ENCODE measurements at regions not wholly inside any gene's neighbourhood (a gene's known extent, or its start where the extent isn't known, plus 50 kb on each side); places are given as distances from the start of the nearest gene placed in this dataset.

DNA sequence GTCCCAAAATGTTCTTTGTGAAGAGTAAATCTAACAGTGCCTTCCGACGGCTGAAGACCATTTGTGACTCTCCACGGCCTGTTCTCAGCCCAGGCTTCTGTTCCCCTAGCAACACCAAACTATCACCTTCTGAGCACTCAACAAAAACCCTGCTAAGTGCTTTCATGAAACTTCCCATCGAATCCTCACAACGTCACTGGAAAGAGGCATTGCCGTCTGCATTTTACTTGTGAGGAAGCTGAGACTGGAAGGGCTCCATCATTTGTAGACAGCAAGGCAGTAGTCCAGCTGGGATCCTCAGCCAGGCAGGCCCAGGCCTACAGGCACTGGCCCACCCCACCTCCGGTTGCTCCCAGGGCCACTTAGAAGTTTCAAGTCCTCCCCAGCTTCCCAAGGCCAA, 97.8 kb upstream of the POU3F3 start (continued):
- TF ChIP-seq SPEN (CRISPR knock-in tag; IDR thresholded peaks at IDR 0.05; ENCODE audit: low read depth), result no peak
- TF ChIP-seq IRX3 (CRISPR knock-in tag; IDR thresholded peaks at IDR 0.05; ENCODE audit: borderline replicate concordance, low read depth), result no peak

DNA sequence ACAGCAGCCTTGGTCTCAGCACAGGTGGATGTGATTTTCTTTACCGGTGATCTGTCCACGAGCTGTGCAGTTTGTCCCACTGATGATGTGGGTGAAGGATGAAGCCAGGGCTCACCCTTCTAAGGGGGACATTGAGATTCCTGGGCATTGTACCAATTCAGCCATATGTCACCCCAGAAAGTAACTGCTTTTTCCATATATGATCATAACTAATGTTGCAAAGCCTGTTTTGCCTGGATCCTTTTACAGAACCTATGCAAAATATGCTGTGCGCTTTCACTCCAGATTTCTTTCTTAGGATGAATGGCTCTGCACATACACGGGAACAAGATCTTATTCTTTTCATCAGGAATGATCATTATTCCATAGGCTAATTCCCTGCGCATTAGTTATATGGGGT, 96.9 kb upstream of the POU3F3 start:
- CTCF ChIA-PET (ENCODE audit: low intra/inter-chr PET ratio, low total read pairs), result no interaction called here
- no peak overlapping the region for H3K4me2 ChIP-seq (ENCODE audit: low read depth, low read length)
- TF ChIP-seq ZNF431 (CRISPR knock-in tag; IDR thresholded peaks at IDR 0.05; ENCODE audit: borderline replicate concordance, low read depth), result no peak
- TF ChIP-seq ZSCAN22 (CRISPR knock-in tag; IDR thresholded peaks at IDR 0.05), result no peak
- TF ChIP-seq, protein P1, sequence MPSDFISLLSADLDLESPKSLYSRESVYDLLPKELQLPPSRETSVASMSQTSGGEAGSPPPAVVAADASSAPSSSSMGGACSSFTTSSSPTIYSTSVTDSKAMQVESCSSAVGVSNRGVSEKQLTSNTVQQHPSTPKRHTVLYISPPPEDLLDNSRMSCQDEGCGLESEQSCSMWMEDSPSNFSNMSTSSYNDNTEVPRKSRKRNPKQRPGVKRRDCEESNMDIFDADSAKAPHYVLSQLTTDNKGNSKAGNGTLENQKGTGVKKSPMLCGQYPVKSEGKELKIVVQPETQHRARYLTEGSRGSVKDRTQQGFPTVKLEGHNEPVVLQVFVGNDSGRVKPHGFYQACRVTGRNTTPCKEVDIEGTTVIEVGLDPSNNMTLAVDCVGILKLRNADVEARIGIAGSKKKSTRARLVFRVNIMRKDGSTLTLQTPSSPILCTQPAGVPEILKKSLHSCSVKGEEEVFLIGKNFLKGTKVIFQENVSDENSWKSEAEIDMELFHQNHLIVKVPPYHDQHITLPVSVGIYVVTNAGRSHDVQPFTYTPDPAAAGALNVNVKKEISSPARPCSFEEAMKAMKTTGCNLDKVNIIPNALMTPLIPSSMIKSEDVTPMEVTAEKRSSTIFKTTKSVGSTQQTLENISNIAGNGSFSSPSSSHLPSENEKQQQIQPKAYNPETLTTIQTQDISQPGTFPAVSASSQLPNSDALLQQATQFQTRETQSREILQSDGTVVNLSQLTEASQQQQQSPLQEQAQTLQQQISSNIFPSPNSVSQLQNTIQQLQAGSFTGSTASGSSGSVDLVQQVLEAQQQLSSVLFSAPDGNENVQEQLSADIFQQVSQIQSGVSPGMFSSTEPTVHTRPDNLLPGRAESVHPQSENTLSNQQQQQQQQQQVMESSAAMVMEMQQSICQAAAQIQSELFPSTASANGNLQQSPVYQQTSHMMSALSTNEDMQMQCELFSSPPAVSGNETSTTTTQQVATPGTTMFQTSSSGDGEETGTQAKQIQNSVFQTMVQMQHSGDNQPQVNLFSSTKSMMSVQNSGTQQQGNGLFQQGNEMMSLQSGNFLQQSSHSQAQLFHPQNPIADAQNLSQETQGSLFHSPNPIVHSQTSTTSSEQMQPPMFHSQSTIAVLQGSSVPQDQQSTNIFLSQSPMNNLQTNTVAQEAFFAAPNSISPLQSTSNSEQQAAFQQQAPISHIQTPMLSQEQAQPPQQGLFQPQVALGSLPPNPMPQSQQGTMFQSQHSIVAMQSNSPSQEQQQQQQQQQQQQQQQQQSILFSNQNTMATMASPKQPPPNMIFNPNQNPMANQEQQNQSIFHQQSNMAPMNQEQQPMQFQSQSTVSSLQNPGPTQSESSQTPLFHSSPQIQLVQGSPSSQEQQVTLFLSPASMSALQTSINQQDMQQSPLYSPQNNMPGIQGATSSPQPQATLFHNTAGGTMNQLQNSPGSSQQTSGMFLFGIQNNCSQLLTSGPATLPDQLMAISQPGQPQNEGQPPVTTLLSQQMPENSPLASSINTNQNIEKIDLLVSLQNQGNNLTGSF (CRISPR knock-in tag; IDR thresholded peaks at IDR 0.05), result no peak
- TF ChIP-seq NBN (conservative IDR thresholded peaks at IDR 0.05), result no peak
- no peak for TF ChIP-seq FOXJ3 (CRISPR knock-in tag; IDR thresholded peaks at IDR 0.05; ENCODE audit: borderline replicate concordance)
- no peak for TF ChIP-seq THYN1 (CRISPR knock-in tag; IDR thresholded peaks at IDR 0.05; ENCODE audit: borderline replicate concordance, low read depth)
- TF ChIP-seq, protein P2, sequence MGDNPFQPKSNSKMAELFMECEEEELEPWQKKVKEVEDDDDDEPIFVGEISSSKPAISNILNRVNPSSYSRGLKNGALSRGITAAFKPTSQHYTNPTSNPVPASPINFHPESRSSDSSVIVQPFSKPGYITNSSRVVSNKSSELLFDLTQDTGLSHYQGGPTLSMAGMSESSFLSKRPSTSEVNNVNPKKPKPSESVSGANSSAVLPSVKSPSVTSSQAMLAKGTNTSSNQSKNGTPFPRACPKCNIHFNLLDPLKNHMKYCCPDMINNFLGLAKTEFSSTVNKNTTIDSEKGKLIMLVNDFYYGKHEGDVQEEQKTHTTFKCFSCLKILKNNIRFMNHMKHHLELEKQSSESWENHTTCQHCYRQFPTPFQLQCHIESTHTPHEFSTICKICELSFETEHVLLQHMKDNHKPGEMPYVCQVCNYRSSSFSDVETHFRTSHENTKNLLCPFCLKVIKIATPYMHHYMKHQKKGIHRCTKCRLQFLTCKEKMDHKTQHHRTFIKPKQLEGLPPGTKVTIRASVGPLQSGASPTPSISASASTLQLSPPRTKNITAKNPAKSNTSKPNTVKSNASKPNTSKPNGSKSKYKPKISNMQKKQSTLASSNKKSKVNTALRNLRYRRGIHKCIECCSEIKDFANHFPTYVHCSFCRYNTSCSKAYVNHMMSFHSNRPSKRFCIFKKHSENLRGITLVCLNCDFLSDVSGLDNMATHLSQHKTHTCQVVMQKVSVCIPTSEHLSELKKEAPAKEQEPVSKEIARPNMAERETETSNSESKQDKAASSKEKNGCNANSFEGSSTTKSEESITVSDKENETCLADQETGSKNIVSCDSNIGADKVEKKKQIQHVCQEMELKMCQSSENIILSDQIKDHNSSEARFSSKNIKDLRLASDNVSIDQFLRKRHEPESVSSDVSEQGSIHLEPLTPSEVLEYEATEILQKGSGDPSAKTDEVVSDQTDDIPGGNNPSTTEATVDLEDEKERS (CRISPR knock-in tag; IDR thresholded peaks at IDR 0.05), result no peak
- TF ChIP-seq MEF2D (CRISPR knock-in tag; IDR thresholded peaks at IDR 0.05), result no peak
- TF ChIP-seq RBAK (CRISPR knock-in tag; IDR thresholded peaks at IDR 0.05), result no peak
- no peak for TF ChIP-seq ZNF879 (CRISPR knock-in tag; IDR thresholded peaks at IDR 0.05)
- TF ChIP-seq BORCS8-MEF2B (CRISPR knock-in tag; IDR thresholded peaks at IDR 0.05), result no peak
- no peak for TF ChIP-seq NCOA1 (CRISPR knock-in tag; IDR thresholded peaks at IDR 0.05)
- no peak for TF ChIP-seq ZNF563 (CRISPR knock-in tag; IDR thresholded peaks at IDR 0.05)
- TF ChIP-seq PAX8 (CRISPR knock-in tag; IDR thresholded peaks at IDR 0.05; ENCODE audit: borderline replicate concordance), result no peak
- TF ChIP-seq ZNF367 (CRISPR knock-in tag; IDR thresholded peaks at IDR 0.05; ENCODE audit: borderline replicate concordance), result no peak
- no peak for TF ChIP-seq SP2 (CRISPR knock-in tag; IDR thresholded peaks at IDR 0.05)

More for the DNA sequence above, 96.9 kb upstream of the POU3F3 start:
- ATAC-seq (no peak), FAIRE-seq (no peak), DNase-seq (ENCODE audit: low spot score) (no peak)
- Histone ChIP-seq H3K27ac (ENCODE audit: extremely low read length, insufficient read depth, low read length) (no peak overlapping the region), H2AFZ (ENCODE audit: low read length) (no peak overlapping the region), H3K27me3 (ENCODE audit: control insufficient read depth in 1 of 2, insufficient read depth in 2 of 2, low read length in 2 of 2) (peaks cover 6 to 32% of the 10 kb centered on the region in 2 experiments), H3K4me3 (replicated peaks in 1 of 3; ENCODE audit: insufficient read depth in 1 of 3, low read depth in 2 of 3, low read length in 3 of 3) (no peak overlapping the region), H3K36me3 (replicated peaks in 1 of 2; ENCODE audit: control insufficient read depth in 1 of 2, insufficient read depth in 2 of 2, low read length in 2 of 2) (no peaks in the 10 kb centered on the region), H3K9ac (ENCODE audit: insufficient read depth, low read depth, low read length) (no peak overlapping the region), H3K9me3 (ENCODE audit: low read length) (no peaks in the 10 kb centered on the region), H4K20me1 (ENCODE audit: insufficient read depth, low read length) (no peaks in the 10 kb centered on the region), H3K79me2 (ENCODE audit: insufficient read depth, low read length) (no peaks in the 10 kb centered on the region), H3K4me1 (ENCODE audit: insufficient read depth, low read length) (no peaks in the 10 kb centered on the region)
- 22% methylated on average over 5 of the region's 5 CpGs for WGBS (ENCODE audit: low lambda C conversion rate)
- intact Hi-C loops (cut with micrococcal nuclease; ENCODE audit: unreplicated experiment), result no loop called here
- in situ Hi-C loops (cut with HindIII; ENCODE audit: extremely low pct_ligation_motif_present, low pct_unique_long_range_greater_than_20kb), result no loop called here
- POLR2A ChIA-PET, result no interaction called here
- no TSS peak for BruUV-seq (replicated peaks)

Data from HepG2 (cell line).